ENCODE measurements at regions not wholly inside any gene's neighbourhood (a gene's known extent, or its start where the extent isn't known, plus 50 kb on each side); places are given as distances from the start of the nearest gene placed in this dataset.

GRCh38 chr5:161165998-161166660 is 314.1 kb upstream of the ATP10B start:
- no peaks in the 10 kb centered on the region for H3K27me3 Mint-ChIP-seq
- H3K4me1 Mint-ChIP-seq = no peaks in the 10 kb centered on the region
- no peaks in the 10 kb centered on the region for H3K36me3 Mint-ChIP-seq
- no peak overlapping the region for H3K27ac Mint-ChIP-seq
- CTCF ChIA-PET = no interaction called here
- H3K4me3 Mint-ChIP-seq = no peak overlapping the region
- peaks cover 3% of the 10 kb centered on the region for H3K9me3 Mint-ChIP-seq (ENCODE audit: low read depth)
- ATAC-seq (no peak), DNase-seq (no peak)

- H3K4me3 Mint-ChIP-seq = no peak overlapping the region
- H3K9me3 Mint-ChIP-seq (ENCODE audit: low read depth) = no peaks in the 10 kb centered on the region
- DNase-seq (no peak), ATAC-seq (no peak)
- H3K27me3 Mint-ChIP-seq = no peaks in the 10 kb centered on the region
- CTCF ChIA-PET = no interaction called here
- no peaks in the 10 kb centered on the region for H3K36me3 Mint-ChIP-seq
- H3K4me1 Mint-ChIP-seq = no peaks in the 10 kb centered on the region
- H3K27ac Mint-ChIP-seq = no peak overlapping the region
Measured at GRCh38 chr5:161157925-161158324, 305.9 kb upstream of the ATP10B start.

- Mint-ChIP-seq H3K36me3 (no peaks in the 10 kb centered on the region), H3K9me3 (ENCODE audit: low read depth) (no peaks in the 10 kb centered on the region), H3K4me1 (no peaks in the 10 kb centered on the region), H3K4me3 (no peak overlapping the region), H3K27ac (no peak overlapping the region), H3K27me3 (no peaks in the 10 kb centered on the region)
- ATAC-seq (no peak), DNase-seq (no peak)
- CTCF ChIA-PET = no interaction called here
Measured at GRCh38 chr5:161155451-161155850, 303.4 kb upstream of the ATP10B start.

GRCh38 chr5:161152415-161152940 is 300.5 kb upstream of the ATP10B start:
- H3K27ac Mint-ChIP-seq = no peak overlapping the region
- no peaks in the 10 kb centered on the region for H3K27me3 Mint-ChIP-seq
- CTCF ChIA-PET = no interaction called here
- H3K4me1 Mint-ChIP-seq = no peaks in the 10 kb centered on the region
- H3K36me3 Mint-ChIP-seq = no peaks in the 10 kb centered on the region
- H3K4me3 Mint-ChIP-seq = no peak overlapping the region
- no peaks in the 10 kb centered on the region for H3K9me3 Mint-ChIP-seq (ENCODE audit: low read depth)
- ATAC-seq (no peak), DNase-seq (no peak)

- ATAC-seq (no peak), DNase-seq (no peak)
- no peak overlapping the region for H3K4me3 Mint-ChIP-seq
- no peaks in the 10 kb centered on the region for H3K4me1 Mint-ChIP-seq
- no peaks in the 10 kb centered on the region for H3K36me3 Mint-ChIP-seq
- no peaks in the 10 kb centered on the region for H3K27me3 Mint-ChIP-seq
- no peaks in the 10 kb centered on the region for H3K9me3 Mint-ChIP-seq (ENCODE audit: low read depth)
- CTCF ChIA-PET = no interaction called here
- H3K27ac Mint-ChIP-seq = no peak overlapping the region
Measured at GRCh38 chr5:161150441-161150988, 298.5 kb upstream of the ATP10B start.

GRCh38 chr5:161149078-161149477 is 297.1 kb upstream of the ATP10B start:
- no peaks in the 10 kb centered on the region for H3K36me3 Mint-ChIP-seq
- no peak overlapping the region for H3K4me3 Mint-ChIP-seq
- CTCF ChIA-PET = no interaction called here
- no peaks in the 10 kb centered on the region for H3K4me1 Mint-ChIP-seq
- no peak overlapping the region for H3K27ac Mint-ChIP-seq
- no peaks in the 10 kb centered on the region for H3K27me3 Mint-ChIP-seq
- DNase-seq (no peak), ATAC-seq (no peak)
- H3K9me3 Mint-ChIP-seq (ENCODE audit: low read depth) = no peaks in the 10 kb centered on the region

- Mint-ChIP-seq H3K36me3 (no peaks in the 10 kb centered on the region), H3K27ac (no peak overlapping the region), H3K27me3 (no peaks in the 10 kb centered on the region), H3K4me3 (no peak overlapping the region), H3K9me3 (ENCODE audit: low read depth) (no peaks in the 10 kb centered on the region), H3K4me1 (no peaks in the 10 kb centered on the region)
- CTCF ChIA-PET = no interaction called here
- DNase-seq = no peak
- no peak for ATAC-seq
Measured at GRCh38 chr5:161138751-161139455, 286.9 kb upstream of the ATP10B start.

GRCh38 chr5:161134956-161135355 is 282.9 kb upstream of the ATP10B start:
- no peaks in the 10 kb centered on the region for H3K4me1 Mint-ChIP-seq
- no peak overlapping the region for H3K27ac Mint-ChIP-seq
- DNase-seq (no peak), ATAC-seq (no peak)
- no peak overlapping the region for H3K4me3 Mint-ChIP-seq
- H3K36me3 Mint-ChIP-seq = no peaks in the 10 kb centered on the region
- CTCF ChIA-PET = no interaction called here
- H3K9me3 Mint-ChIP-seq (ENCODE audit: low read depth) = no peaks in the 10 kb centered on the region
- H3K27me3 Mint-ChIP-seq = no peaks in the 10 kb centered on the region

GRCh38 chr5:161134083-161134482 is 282.1 kb upstream of the ATP10B start:
- no peak overlapping the region for H3K27ac Mint-ChIP-seq
- no peak for DNase-seq
- no peaks in the 10 kb centered on the region for H3K4me1 Mint-ChIP-seq
- no peaks in the 10 kb centered on the region for H3K36me3 Mint-ChIP-seq
- CTCF ChIA-PET = no interaction called here
- no peak overlapping the region for H3K4me3 Mint-ChIP-seq
- no peaks in the 10 kb centered on the region for H3K27me3 Mint-ChIP-seq
- no peaks in the 10 kb centered on the region for H3K9me3 Mint-ChIP-seq (ENCODE audit: low read depth)
- no peak for ATAC-seq

GRCh38 chr5:161115941-161116340 is 263.9 kb upstream of the ATP10B start:
- H3K27me3 Mint-ChIP-seq = no peaks in the 10 kb centered on the region
- no peaks in the 10 kb centered on the region for H3K9me3 Mint-ChIP-seq (ENCODE audit: low read depth)
- no peak overlapping the region for H3K4me3 Mint-ChIP-seq
- DNase-seq = no peak
- CTCF ChIA-PET = no interaction called here
- H3K27ac Mint-ChIP-seq = no peak overlapping the region
- H3K36me3 Mint-ChIP-seq = no peaks in the 10 kb centered on the region
- ATAC-seq = no peak
- H3K4me1 Mint-ChIP-seq = no peaks in the 10 kb centered on the region

- no peak for ATAC-seq
- Mint-ChIP-seq H3K27me3 (no peaks in the 10 kb centered on the region), H3K9me3 (ENCODE audit: low read depth) (no peaks in the 10 kb centered on the region), H3K4me1 (no peaks in the 10 kb centered on the region), H3K27ac (no peak overlapping the region), H3K4me3 (no peak overlapping the region), H3K36me3 (no peaks in the 10 kb centered on the region)
- CTCF ChIA-PET = no interaction called here
- no peak for DNase-seq
Measured at GRCh38 chr5:161112371-161112770, 260.4 kb upstream of the ATP10B start.

- Mint-ChIP-seq H3K27me3 (no peaks in the 10 kb centered on the region), H3K4me3 (no peak overlapping the region), H3K9me3 (ENCODE audit: low read depth) (no peaks in the 10 kb centered on the region), H3K4me1 (no peaks in the 10 kb centered on the region), H3K36me3 (no peaks in the 10 kb centered on the region), H3K27ac (no peak overlapping the region)
- DNase-seq = no peak
- CTCF ChIA-PET = interaction anchor here (1.6 kb wide), 1 partner anchor 11 kb away, joined by 3 read pairs; no protein-coding TSS in a partner anchor
- ATAC-seq = no peak
Measured at GRCh38 chr5:161105525-161105924, 253.5 kb upstream of the ATP10B start.

GRCh38 chr5:161098516-161098915 is 246.5 kb upstream of the ATP10B start:
- H3K27ac Mint-ChIP-seq = no peak overlapping the region
- H3K9me3 Mint-ChIP-seq (ENCODE audit: low read depth) = no peaks in the 10 kb centered on the region
- CTCF ChIA-PET = no interaction called here
- no peak overlapping the region for H3K4me3 Mint-ChIP-seq
- ATAC-seq (no peak), DNase-seq (no peak)
- H3K27me3 Mint-ChIP-seq = no peaks in the 10 kb centered on the region
- H3K4me1 Mint-ChIP-seq = no peaks in the 10 kb centered on the region
- no peaks in the 10 kb centered on the region for H3K36me3 Mint-ChIP-seq

- CTCF ChIA-PET = no interaction called here
- Mint-ChIP-seq H3K4me3 (no peak overlapping the region), H3K4me1 (no peaks in the 10 kb centered on the region), H3K36me3 (no peaks in the 10 kb centered on the region), H3K27ac (no peak overlapping the region), H3K27me3 (no peaks in the 10 kb centered on the region), H3K9me3 (ENCODE audit: low read depth) (no peaks in the 10 kb centered on the region)
- DNase-seq (no peak), ATAC-seq (no peak)
Measured at GRCh38 chr5:161096581-161096980, 244.6 kb upstream of the ATP10B start.

Data from activated CD8-positive, alpha-beta memory T cell treated with anti-CD3 and anti-CD28 coated beads, Interleukin-2, amount 10 ng/mL, durations not matched to agents 7 days and 5 days (primary cell).